T-helper 17 cell (primary cell): ENCODE measurements at regions not wholly inside any gene's neighbourhood (a gene's known extent, or its start where the extent isn't known, plus 50 kb on each side); places are given as distances from the start of the nearest gene placed in this dataset.
"Not testable (repeated sequence)": the region's sequence is repeated elsewhere in the genome, so short reads cannot be mapped to it uniquely, and the experiment has no call there.

Source experiments
- ATAC-seq: fragments of 150-1000 bp; cut with Tn5 transposase; 2 replicates; pipeline ENCODE4 v1.10.0; 2021; ENCODE audit warnings: mild to moderate bottlenecking, moderate library complexity
- DNase-seq, 3 donors: peaks; one replicate each; pipeline versions ENCODE4 v3.0.0 to v3.0.0-alpha.2; 2020 to 2021
- H3K9me3 ChIP-seq: one replicate; pipeline ENCODE4 v1.7.0; 2013; ENCODE audit warnings: low read length, mild to moderate bottlenecking; ENCODE audit not compliant: control insufficient read depth, poor library complexity, severe bottlenecking
- H3K27ac Mint-ChIP-seq: one replicate; pipeline ENCODE4 v1.8.0; 2022; ENCODE audit warnings: mild to moderate bottlenecking, moderate library complexity, mixed read lengths
- H3K27me3 Mint-ChIP-seq: one replicate; pipeline ENCODE4 v1.8.0; 2022; ENCODE audit warnings: mixed read lengths
- H3K36me3 Mint-ChIP-seq: one replicate; pipeline ENCODE4 v1.8.0; 2022; ENCODE audit warnings: low read depth, mixed read lengths
- H3K4me1 Mint-ChIP-seq: one replicate; pipeline ENCODE4 v1.8.0; 2022; ENCODE audit warnings: mild to moderate bottlenecking, mixed read lengths
- H3K4me3 Mint-ChIP-seq: one replicate; pipeline ENCODE4 v1.8.0; 2022; ENCODE audit warnings: mild to moderate bottlenecking, moderate library complexity, mixed read lengths

DNA sequence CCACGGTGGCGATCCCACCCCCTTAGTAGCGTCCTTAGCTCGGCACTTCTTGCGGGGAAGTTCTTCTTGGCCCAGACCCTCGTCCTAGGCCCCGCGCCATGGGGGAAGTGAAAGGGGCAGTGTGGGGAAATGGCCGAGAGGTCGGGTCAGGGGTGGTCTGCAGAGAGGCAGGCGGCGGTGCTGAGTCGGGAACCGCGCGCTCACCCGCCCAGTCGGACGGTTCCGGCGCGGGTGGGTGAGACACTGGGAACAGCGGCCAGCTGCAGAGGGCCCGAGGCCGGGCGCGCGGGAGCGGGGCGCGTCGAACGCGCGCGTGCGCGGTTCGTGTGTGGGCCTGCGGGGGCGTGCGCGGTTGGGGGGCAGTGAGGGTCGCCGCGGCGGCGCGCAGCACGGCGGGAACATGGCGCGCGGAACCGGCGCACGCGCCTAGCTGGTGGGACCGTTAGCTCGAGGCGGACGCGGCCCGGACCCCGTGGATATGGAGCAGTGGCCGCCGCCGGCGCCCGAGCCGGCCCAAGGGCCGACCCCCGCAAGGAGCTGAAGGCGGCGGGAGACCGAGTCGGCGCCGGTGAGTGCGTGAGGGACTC lies 246.9 kb downstream of the GOLGA6L6 start:
- ATAC-seq (no peak), DNase-seq (no peak)
- H3K9me3 ChIP-seq, result no peaks in the 10 kb centered on the region
- H3K4me1 Mint-ChIP-seq, result no peaks in the 10 kb centered on the region
- H3K36me3 Mint-ChIP-seq, result no peaks in the 10 kb centered on the region
- H3K27me3 Mint-ChIP-seq, result no peaks in the 10 kb centered on the region
- H3K4me3 Mint-ChIP-seq, result no peak overlapping the region
- no peak overlapping the region for H3K27ac Mint-ChIP-seq

DNA sequence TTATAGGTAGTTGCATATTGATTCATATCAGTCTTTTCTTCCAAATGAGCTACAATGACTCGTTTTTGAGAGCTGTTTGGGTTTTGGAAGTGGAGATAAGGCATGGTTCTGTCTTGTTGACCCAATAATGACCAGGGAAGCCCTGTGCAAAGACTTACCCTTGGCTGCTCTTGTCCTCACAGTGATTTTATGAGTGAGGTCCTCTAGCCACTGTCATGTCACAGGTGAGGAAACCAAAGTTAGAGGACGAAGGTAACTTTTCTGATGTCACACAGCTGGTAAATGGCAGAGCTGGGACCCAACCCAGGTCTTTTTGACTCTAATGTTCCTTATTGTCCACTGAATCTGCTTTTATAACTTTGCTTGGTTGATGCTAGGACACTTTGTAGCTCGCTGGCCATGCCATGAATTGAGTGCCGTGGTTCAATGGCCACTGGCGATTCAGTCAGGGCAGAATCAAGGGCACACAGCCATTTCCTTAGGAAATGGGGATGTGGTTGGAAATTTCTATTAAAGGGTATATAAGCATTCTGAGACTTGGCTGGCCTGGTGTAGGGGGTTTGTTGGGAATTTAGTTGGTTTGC lies 249.1 kb downstream of the GOLGA6L6 start:
- not testable (repeated sequence) for H3K27me3 Mint-ChIP-seq, H3K4me1 Mint-ChIP-seq, H3K4me3 Mint-ChIP-seq, ATAC-seq, H3K9me3 ChIP-seq, H3K36me3 Mint-ChIP-seq, H3K27ac Mint-ChIP-seq, DNase-seq

DNA sequence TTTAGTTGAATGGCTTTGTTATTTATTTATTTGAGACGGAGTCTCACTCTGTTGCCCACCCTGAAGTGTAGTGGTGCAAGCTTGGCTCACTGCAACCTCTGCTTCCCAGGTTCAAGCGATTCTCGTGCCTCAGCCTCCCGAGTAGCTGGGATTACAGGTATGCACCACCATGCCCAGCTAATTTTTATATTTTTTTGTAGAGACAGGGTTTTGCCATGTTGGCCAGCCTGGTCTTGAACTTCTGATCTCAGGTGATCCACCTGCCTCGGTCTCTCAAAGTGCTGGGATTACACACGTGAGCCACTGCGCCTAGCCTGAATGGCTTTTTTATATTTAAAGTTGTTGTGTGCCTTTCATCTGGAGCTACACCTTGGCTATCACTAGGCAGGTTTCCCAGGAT lies 250.0 kb downstream of the GOLGA6L6 start:
- not testable (repeated sequence) for DNase-seq, H3K9me3 ChIP-seq, H3K4me3 Mint-ChIP-seq, H3K4me1 Mint-ChIP-seq, H3K27me3 Mint-ChIP-seq, H3K27ac Mint-ChIP-seq, ATAC-seq, H3K36me3 Mint-ChIP-seq

DNA sequence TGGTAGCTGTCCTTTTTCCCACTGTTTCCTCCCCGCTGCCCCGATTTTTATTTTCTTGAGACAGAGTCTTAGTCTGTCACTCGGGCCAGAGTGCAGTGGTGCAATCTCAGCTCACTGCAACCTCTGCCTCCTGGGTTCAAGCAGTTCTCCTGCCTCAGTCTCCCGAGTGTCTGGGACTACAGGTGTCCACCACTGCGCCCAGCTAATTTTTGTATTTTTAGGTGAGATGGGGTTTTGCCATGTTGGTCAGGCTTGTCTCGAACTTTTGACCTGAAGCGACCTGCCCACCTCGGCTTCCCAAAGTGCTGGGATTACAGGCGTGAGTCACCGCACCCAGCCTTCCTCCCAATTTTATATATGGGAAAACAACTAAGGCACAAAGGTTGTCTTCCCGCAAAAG lies 251.0 kb downstream of the GOLGA6L6 start:
- H3K4me1 Mint-ChIP-seq, H3K4me3 Mint-ChIP-seq, H3K9me3 ChIP-seq, H3K36me3 Mint-ChIP-seq, H3K27me3 Mint-ChIP-seq, ATAC-seq, DNase-seq, H3K27ac Mint-ChIP-seq: not testable (repeated sequence)

DNA sequence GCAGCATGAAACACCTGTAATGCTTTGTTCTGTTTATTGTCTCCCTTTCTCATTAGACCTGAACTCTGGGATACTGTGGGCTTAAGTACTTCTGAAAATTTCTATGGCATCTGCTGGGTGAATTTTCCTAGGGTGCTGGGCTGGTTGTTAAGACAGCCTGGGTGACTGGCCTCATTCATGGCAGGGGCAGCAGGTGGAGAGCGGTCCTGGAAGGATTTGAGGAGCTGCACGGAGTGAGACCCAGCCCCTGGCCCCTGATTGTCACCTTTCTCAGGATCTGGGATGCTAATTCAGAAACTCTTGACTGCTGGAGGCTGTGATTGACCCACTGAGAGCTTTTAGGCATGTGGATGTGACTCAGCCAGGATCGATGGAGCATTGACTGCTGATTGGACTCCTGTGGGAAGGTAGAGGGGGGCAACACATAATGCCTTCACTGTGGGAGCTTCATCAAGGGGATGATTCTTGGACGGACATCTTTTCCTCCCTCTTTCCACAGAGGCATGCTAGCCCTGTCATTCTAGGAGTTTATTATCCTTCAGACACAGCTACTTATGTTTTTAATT lies 252.0 kb downstream of the GOLGA6L6 start:
- ATAC-seq, H3K4me1 Mint-ChIP-seq, DNase-seq, H3K4me3 Mint-ChIP-seq, H3K27me3 Mint-ChIP-seq, H3K9me3 ChIP-seq, H3K27ac Mint-ChIP-seq, H3K36me3 Mint-ChIP-seq: not testable (repeated sequence)

DNA sequence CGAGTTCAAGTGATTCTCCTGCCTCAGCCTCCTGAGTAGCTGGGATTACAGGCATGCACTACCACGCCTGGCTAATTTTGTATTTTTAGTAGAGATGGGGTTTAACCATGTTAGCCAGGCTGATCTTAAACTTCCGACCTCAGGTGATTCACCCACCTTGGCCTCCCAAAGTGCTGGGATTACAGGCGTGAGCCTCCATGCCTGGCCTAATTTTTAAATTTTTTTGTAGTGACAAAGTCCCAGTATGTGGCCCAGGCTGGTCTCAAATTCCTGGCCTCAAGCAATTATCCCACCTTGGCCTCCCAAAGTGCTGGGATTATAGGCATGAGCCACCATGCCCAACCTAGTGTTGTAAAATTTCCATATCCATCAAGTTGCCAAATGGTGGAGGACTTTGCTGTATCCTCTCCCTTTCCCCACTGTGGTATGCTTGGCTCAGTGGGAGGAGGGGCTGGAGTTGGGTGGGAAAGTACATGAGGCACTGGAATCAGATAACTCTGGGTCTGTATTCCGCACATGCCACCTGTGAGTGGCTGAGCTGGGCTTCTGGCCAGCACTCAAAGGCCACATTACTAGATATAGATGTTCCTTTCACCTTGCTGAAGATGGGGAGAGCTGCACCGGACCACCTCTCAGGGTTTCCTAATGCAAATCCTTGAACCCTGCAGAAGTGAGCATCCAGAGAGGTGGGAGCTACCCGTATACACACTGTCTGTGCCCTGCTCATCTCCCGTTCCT lies 252.6 kb downstream of the GOLGA6L6 start:
- ATAC-seq, H3K27me3 Mint-ChIP-seq, H3K9me3 ChIP-seq, H3K27ac Mint-ChIP-seq, H3K4me3 Mint-ChIP-seq, H3K36me3 Mint-ChIP-seq, H3K4me1 Mint-ChIP-seq, DNase-seq: not testable (repeated sequence)

DNA sequence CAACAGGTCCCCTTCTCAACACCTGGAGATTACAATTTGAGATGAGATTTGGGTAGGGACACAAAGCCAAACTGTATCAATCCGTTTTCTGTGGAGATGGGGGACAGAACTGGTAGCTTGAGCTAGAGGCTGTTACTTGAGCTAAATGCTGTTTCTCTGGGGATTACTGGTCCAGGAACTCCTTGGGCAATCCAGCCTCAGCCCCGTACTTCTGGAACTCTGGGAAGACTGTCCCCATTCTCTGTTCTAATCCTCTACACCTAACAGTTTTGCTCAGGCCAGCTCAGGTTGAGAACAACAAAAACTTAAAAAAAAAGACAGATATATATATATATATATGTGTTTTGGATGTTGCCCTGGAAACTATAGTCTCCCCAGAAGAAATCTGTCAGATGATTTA lies 255.0 kb downstream of the GOLGA6L6 start:
- not testable (repeated sequence) for DNase-seq, ATAC-seq

DNA sequence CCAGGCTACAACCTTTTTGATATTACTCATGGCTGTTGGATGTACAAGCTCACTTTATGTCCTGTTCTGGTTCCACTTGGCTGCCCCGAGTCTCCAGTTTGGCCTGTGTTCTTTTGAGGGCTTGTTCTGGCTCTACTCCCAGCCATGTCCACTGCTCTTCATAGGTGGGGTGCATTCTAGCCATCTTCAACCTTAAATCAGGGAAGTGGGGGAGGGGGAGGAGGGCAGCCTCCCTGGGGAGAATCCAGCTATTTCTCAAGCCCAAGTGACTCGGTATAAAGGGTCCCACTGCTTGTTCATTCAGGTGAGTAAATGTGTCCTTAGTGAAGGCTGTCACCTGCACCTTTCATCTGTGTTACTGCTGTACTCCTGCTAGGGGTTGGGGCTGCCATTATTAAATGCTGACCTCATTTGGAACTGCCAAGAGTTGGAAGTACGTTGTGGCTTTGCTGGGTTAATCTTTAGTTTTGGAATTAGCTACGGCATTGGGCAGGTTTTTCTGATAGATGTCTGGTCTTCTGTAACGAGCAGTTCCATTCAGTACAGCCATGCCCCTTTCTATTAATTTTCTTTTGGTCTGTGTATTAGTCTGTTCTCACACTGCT lies 255.8 kb downstream of the GOLGA6L6 start:
- not testable (repeated sequence) for H3K27me3 Mint-ChIP-seq, ATAC-seq, H3K27ac Mint-ChIP-seq, H3K4me3 Mint-ChIP-seq, DNase-seq, H3K9me3 ChIP-seq, H3K36me3 Mint-ChIP-seq, H3K4me1 Mint-ChIP-seq

More for the DNA sequence above, 255.0 kb downstream of the GOLGA6L6 start:
- H3K9me3 ChIP-seq, H3K36me3 Mint-ChIP-seq, H3K4me1 Mint-ChIP-seq, H3K27me3 Mint-ChIP-seq, H3K4me3 Mint-ChIP-seq, H3K27ac Mint-ChIP-seq: not testable (repeated sequence)

DNA sequence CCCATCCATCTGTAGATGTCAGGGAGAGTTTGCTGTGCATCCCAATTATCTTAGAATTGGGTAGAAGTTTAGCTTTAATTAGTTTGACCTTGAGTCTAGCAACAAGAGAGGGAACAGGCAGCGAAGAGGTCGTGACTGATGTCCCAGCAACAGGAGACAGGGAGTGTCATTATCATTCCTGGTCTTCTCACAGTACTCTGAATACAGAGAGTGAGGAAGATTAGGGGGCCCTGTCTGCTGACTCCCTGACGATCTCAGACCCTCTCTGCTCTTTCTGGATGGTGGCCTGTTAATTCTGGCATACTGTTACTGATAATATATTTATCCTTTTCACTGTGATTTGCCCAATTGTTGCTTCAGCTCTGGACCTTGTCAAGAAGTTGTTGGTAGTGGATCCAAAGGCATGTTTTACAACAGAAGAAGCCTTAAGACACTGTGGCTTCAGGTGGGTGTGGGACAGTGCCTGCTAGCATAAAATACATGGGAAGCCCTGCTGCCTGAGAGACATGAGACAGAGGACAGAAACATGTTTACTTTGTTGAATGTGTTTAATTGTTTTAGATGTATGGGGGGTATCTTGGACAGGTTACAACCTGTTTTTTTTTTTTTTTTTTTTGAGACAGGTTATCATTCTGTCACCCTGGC lies 256.6 kb downstream of the GOLGA6L6 start:
- not testable (repeated sequence) for H3K27me3 Mint-ChIP-seq, ATAC-seq, H3K9me3 ChIP-seq, H3K4me1 Mint-ChIP-seq, H3K4me3 Mint-ChIP-seq, H3K27ac Mint-ChIP-seq, H3K36me3 Mint-ChIP-seq, DNase-seq

DNA sequence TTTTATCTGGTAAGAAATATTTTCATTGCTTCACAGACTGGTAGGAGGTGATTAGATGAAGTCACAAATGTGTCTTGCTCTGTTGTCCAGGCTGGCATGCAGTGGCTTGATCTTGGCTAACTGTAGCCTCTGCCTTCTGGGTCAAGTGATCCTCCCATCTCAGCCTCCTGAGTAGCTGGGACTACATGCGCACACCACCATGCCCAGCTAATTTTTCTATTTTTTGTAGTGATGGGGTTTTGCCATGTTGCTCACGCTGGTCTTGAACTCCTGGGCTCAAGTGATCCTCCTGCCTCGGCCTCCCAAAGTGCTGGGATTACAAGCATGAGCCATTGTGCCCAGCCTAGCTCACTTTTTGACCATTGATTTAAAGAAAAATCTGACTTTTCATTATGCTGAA lies 257.9 kb downstream of the GOLGA6L6 start:
- H3K27ac Mint-ChIP-seq, H3K9me3 ChIP-seq, H3K27me3 Mint-ChIP-seq, H3K4me3 Mint-ChIP-seq, DNase-seq, ATAC-seq, H3K4me1 Mint-ChIP-seq, H3K36me3 Mint-ChIP-seq: not testable (repeated sequence)

DNA sequence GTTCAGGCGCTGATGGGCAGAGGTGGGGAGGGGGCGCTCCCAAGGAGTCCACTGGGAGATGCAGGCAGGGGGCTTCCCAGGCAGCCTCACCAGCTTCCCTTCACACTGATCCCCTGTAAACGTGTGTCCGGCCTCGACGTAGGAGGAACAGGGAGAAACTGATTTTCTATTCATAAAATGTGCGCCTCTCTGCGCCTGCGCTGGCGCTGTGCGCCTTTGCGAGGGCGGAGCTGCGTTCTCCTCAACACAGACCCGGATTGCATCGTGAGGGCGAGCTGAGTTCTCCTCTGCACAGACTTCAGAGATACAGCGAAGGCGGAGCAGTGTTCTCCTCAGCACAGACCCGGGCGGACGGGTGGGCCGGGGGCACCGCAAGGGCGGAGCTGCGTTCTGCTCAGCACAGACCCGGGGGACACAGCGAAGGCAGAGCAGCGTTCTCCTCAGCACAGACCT lies 259.1 kb downstream of the GOLGA6L6 start:
- H3K36me3 Mint-ChIP-seq, H3K4me3 Mint-ChIP-seq, H3K4me1 Mint-ChIP-seq, H3K9me3 ChIP-seq, H3K27ac Mint-ChIP-seq, H3K27me3 Mint-ChIP-seq, ATAC-seq, DNase-seq: not testable (repeated sequence)

DNA sequence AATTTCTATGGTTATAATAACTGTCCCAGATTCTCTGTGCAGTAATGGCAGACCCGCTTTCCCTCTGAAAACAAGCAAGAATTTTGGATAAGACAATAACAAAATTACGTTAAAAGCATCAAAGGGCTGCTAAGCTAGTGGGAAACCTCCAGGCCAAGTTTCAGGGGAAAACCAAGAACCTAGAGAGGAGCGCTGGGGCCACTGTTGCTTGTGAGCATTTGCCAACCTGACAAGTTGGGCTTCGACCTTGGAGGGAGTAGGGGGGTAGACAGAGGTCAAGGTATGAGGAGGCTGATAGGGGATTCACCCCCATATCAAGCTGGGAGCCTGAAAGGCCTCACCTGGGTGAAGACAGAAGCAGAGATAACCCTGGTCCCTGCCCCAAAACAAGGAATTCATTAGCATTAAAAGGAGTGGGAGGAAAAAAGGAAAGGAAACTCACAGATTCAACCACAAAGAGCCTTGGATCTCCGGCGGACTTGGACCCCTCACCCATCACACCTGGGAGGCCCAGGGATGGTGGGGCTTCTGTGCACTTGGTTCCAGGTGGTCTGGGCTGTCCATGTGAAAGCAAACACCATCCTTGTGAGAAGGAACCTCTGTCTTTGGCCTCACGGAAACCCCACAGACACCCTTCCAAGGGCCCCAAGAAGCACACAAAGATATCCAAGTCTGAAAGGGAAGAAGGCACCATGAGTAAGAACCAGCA lies 259.9 kb downstream of the GOLGA6L6 start:
- not testable (repeated sequence) for H3K36me3 Mint-ChIP-seq, H3K4me3 Mint-ChIP-seq, DNase-seq, H3K27ac Mint-ChIP-seq, H3K4me1 Mint-ChIP-seq, H3K27me3 Mint-ChIP-seq, ATAC-seq, H3K9me3 ChIP-seq
